ENCODE measurements at regions not wholly inside any gene's neighbourhood (a gene's known extent, or its start where the extent isn't known, plus 50 kb on each side); places are given as distances from the start of the nearest gene placed in this dataset.

DNA sequence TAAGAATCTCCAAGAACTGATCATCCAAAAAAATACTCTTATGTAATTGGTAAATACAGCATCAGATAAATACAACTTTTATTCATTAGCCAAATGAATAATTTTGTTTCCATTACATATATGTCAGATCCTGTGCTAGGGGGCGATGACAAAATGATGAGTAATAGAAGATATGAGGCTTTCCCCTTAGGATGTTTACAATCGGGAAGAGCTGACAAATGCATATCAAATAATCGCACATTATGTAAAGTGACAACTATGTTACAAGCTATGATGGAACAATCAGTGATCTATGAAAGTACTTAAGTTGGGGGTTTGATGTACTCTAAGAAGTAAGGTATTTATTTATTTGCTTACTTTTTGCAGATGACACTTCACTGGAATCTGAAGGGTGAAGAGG lies 465.6 kb upstream of the VSTM2A start:
- TF ChIP-seq, protein P1, sequence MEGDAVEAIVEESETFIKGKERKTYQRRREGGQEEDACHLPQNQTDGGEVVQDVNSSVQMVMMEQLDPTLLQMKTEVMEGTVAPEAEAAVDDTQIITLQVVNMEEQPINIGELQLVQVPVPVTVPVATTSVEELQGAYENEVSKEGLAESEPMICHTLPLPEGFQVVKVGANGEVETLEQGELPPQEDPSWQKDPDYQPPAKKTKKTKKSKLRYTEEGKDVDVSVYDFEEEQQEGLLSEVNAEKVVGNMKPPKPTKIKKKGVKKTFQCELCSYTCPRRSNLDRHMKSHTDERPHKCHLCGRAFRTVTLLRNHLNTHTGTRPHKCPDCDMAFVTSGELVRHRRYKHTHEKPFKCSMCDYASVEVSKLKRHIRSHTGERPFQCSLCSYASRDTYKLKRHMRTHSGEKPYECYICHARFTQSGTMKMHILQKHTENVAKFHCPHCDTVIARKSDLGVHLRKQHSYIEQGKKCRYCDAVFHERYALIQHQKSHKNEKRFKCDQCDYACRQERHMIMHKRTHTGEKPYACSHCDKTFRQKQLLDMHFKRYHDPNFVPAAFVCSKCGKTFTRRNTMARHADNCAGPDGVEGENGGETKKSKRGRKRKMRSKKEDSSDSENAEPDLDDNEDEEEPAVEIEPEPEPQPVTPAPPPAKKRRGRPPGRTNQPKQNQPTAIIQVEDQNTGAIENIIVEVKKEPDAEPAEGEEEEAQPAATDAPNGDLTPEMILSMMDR (conservative IDR thresholded peaks at IDR 0.05; ENCODE audit: low read depth, low read length) = no peak
- TF ChIP-seq POLR2A (IDR thresholded peaks at IDR 0.05; ENCODE audit: low read depth, low read length) (no peak), SMC3 (IDR thresholded peaks at IDR 0.05; ENCODE audit: low read depth, low read length) (no peak)
- TF ChIP-seq, protein P2, sequence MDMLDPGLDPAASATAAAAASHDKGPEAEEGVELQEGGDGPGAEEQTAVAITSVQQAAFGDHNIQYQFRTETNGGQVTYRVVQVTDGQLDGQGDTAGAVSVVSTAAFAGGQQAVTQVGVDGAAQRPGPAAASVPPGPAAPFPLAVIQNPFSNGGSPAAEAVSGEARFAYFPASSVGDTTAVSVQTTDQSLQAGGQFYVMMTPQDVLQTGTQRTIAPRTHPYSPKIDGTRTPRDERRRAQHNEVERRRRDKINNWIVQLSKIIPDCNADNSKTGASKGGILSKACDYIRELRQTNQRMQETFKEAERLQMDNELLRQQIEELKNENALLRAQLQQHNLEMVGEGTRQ (IDR thresholded peaks at IDR 0.05; ENCODE audit: low read depth, low read length) = no peak
